GM18502 (cell line): ENCODE measurements at regions not wholly inside any gene's neighbourhood (a gene's known extent, or its start where the extent isn't known, plus 50 kb on each side); places are given as distances from the start of the nearest gene placed in this dataset.

Experiments used
- ATAC-seq: cut with Tn5 transposase; IDR thresholded peaks from one replicate; pipeline ENCODE4 v1.9.1; 2021; ENCODE audit warnings: mild to moderate bottlenecking; ENCODE audit not compliant: unreplicated experiment, poor library complexity

DNA sequence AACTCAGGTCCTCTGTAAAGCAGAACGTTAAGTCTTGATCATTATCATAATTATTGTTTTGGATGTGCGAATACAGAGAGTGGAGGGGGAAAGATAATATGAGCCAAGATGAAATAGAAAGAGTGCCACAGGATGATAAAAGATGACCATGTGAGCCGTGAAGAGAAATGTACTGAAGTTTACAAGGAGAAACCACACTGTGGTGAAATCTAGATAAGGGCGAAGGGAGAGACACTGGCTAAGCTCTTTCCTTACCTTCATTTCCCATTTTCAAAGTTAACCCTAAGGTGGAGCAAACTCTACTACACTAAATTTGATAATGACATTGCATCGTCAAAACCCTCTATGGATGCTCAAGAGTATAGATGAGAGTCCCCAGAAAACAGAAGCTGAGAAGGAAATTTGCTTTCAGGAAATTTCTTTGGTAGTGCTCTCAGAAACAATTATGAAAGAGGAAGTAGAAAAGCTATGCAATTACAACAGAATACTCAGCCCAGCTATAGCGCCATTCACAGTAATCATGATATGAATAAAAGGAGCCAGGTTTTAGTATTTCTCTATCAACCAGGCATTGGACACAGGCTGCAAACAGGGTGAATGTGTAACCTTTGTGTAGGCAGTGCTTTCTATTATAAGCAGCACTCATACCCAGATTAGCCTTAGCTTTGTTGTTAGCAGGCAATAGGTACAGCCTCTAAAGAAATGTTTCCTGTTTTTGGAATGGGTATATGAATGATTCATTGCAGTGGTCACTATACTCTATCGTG, 1080.7 kb downstream of the GRIK2 start:
- ATAC-seq = peak; percentile 45

DNA sequence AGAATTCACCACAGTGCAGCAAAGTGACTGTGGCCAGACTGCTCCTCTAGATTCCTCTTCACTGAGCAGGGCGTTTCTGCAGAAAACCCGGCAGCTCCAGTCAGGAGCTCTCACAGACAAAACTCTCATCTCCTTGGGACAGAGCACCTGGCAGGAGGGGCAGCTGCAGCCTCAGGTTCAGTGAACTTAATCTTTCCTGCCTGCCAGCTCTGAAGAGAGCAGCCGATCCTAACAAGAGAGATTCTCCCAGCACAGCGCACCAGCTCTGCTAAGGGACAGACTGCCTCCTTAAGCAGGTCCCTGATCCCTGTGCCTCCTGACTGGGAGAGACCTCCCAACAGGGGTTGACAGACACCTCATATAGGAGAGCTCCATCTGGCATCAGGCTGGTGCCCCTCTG, 1065.5 kb downstream of the GRIK2 start:
- no peak for ATAC-seq

DNA sequence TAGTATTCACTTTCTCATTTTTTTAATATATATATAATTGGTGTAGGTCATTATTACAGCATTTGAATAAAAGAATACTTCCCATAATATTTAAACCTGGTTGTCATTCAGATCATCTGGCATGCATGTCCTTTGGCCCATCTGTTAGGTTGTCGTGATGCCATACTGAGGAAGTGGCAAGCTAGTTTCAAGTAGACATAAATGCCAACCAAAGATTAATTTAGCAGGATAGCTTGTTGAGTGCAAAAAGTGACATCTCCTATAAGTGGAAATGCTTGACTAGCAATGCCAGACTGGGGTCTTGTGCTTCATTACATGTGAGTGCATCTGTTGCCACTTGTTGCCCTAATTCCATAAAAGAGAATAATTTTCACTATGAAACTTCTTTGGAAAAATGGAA, 1044.7 kb downstream of the GRIK2 start:
- no peak for ATAC-seq

DNA sequence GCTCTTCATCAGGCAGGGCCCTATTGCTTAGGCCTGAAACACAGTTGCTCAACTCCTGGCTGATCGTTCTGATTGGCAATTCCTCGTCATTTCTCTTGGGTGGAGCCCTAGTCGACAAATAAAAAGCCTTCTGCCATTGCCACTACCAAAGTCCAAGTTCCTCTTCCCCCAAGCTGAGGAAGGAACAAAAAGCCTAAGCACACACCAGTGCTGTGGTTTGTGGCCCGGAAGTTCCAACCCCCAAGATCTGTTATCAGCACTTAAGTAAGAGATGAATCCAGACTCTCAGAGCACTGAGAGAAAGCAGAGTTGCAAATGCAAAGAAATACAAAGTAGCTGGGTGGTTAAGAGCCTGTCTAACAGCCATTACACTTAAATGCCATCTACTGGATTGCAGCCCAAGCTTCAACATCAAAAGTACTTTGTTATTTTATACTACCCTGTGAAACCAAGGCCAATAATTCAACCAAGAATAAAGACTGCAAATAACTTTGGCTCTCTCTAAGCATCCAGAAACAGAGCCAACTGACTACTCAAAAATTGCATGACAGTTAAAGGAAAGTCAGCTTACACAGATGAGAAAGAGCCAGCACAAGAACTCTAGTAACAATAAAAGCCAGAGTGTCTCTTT, 1024.0 kb downstream of the GRIK2 start:
- ATAC-seq = no peak

DNA sequence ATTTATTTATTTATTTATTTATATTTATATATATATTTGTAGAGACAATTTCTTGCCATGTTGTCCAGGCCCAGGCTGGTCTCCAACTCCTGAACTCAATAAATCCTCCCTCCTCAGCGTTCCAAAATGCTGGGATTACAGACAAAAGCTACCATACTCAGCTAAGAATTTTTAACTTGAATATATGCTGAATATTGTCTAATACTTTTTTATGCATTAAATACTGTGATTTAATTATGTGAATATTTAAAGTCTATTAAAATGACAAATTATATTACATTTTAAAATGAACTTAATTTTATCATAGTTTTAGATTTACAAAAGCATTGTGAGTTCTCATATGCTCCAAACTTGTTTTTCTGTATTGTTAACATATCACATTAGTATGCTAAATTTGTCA, 1022.4 kb downstream of the GRIK2 start:
- ATAC-seq = no peak

DNA sequence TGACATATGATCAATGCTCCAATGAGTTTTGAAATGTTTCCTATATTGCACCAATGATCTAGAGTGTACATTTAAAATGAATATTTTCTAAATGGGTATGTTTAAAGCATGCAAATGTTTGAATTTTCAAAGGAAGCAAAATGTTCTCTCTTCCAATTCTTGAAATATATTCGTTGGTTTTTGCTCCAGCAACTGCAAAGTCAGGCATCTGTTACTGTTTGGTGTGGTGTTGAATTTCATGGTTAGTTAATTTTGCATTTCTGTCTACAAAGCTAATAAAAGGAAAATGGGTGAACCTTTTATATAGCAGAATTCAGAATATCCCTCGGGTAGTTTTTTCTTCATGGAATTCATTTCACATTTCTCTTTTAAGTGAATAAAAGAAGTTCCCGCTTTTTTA, 1018.3 kb downstream of the GRIK2 start:
- no peak for ATAC-seq

DNA sequence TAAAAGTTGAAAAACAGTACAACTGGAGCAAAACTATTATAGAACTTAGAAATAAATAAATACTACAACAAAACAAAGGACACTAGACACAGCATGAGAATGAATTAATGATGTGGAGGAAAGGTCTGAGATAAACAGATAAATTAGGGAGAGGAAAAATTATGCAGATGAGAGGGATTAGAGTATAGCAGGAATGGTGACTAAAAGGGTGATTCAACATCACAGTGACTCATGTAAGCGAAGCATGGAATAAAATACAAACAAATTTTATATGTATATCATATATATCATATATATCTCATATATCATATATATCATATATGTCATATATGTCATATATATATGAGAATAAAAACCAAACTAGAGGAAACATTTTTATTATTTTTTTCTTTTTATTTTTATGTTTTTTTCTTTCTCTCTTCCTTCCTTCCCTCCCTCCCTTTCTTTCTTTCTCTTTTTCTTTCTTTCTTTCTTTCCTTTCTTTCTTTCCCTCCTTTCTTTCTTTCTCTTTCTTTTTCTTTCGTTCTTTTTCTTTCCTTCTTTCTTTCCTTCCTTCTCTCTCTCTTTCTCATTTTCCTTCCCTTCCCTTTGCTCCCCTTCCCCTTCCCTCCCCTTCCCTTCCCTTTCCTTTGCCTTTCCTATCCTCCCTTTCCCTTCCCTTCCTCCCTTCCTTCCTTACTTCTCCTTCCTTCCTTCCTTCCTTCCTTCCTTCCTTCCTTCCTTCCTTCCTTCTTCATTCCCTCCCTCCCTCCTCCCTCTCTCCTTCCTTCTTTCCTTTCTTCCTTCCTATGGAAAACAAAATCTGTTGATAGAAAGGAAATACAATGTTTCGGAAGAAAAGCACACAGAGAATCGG, 1014.6 kb downstream of the GRIK2 start:
- no peak for ATAC-seq

DNA sequence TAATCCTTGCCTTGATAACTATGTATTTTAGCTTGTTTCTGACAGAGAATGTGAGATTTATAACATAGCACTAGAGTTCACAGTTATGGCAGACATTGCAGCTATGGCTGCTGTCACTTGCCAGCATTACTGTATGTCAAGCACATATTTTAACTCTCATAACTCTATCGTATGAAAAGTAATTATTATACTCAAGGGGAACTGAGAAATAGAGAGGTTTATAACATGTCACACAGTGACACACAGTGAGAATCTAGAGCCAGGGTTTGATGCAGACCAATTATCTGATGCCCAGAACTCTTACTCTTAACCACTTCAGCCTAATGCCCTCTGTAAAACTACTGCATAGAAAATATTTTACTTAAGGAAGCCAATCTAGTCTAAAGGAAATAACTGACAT, 1012.4 kb downstream of the GRIK2 start:
- no peak for ATAC-seq

DNA sequence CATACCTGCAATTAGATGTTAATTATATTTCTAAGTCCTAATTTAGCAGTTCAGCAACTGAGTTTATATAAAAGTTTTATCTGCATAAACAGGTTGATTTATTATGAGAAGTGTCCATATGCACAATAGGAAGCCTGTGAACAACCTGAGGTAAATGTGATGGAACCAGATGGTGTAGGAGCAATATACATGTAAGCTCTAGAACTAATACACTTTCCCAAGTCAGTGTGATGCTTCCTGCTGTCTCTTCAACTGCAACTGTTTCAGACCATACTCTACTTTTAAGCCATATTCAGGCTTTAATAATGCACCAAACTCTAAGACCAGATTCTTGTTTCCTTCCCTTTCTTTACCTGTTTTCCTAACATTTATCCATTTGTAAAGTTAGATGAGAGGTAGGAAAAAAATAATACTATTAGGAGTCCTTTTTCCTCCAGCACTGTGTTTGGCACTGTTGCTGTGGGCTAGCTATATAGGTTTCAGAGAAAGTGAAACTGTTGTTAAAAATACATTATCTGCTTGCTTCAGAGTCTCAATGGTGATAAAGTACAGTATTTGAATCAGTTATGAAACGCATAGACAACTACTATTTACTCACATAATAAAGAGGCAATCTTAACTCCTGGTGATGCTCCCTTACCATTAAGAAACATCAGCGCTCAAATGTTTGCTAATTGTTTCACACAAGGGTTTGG, 1009.3 kb downstream of the GRIK2 start:
- no peak for ATAC-seq

DNA sequence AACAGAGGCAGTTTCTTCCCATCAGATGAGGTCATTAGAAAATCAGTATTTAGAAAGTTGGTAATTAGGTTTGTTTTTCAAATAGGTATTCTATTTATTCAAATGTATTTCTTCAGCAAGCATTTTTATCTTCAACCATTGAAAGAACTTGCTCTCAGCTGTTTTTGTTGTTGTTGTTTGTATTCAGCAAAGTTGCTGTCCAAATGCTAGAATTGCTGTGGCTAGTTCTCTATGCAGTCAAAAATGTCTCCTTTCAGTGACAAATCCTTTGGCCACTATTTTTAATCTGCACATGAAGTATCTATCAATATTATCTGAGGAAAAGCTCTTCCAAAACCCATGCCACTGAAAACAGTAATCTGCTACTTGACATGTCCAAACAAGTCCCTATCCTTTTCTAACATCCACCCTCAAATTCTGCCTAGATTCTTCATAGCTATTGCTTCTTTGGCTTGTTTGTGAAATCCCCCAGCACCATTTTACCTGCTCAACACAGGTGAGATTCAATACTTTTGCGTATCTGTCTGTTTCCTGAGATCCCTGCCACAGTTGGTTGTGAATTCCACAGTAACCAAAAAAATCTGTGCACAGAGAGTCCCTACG, 1005.4 kb downstream of the GRIK2 start:
- no peak for ATAC-seq

DNA sequence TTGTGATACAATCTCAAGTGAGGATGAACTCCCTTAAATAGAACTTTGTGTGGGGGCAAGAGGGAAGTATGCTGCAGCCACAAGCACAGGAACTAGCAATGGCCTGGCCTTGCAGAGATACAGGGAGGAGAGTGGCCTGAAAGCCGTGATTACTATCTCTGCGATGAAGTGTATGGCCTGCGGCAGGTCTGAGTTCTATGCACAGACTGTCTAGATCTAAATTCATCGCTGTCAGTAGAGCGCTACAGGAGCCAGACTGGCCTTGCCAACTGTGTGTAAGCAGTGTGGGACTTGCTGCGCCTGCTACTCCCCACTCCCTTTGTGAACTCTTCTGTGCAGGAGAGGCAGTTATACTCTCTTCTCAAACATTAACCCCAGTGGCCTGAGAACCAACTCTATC, 997.0 kb downstream of the GRIK2 start:
- no peak for ATAC-seq

DNA sequence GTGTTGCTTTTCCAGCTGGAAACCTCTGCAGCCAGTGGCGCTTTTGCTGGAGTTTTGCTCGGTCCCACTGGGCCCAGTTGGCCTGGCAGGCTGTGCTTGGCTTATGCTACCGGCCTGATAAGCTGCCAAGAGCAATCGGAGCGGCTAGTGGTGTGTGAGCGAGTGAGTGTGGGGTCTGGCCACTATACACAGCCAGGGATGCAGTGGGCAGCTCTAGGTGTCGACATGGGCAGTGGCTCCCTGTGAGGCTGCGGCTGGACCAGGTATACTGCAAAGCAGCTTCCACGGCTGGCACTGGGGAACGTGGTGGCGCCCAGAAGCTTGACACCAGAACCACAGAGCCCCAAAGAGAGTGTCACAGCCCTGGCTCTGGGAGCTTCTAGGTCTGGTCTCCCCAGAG, 996.5 kb downstream of the GRIK2 start:
- no peak for ATAC-seq

DNA sequence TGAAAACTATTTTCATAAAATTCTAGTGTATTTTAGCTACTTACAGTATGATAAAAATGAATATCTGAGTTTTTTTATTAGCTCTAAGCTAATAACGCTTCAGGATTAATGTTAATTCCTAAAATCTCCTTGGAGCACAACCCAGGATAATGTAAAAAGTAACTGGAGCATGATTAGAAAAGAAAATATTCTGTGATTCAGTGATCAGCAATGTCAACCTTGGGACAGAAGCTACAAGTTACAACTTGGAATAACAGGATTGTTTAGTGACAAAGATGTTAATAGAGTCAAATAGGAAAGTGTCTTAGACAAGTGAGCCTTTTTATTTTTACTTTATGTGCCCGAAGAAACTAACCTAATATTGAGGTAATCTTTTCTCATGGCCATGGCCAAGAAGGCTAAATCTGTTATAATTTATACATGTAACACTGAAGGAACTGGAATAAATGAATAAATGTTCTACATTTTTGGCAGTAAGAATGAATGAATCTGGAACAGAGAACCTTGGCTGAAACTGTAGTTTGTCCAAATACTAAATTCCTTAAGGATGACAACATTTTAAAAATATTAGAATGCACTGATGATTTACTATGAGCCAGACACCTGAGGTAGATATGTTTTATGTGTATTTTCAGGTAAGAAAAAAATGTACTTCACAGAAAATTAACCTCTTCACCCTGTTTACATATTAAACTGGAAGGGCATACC, 994.0 kb downstream of the GRIK2 start:
- ATAC-seq = no peak

DNA sequence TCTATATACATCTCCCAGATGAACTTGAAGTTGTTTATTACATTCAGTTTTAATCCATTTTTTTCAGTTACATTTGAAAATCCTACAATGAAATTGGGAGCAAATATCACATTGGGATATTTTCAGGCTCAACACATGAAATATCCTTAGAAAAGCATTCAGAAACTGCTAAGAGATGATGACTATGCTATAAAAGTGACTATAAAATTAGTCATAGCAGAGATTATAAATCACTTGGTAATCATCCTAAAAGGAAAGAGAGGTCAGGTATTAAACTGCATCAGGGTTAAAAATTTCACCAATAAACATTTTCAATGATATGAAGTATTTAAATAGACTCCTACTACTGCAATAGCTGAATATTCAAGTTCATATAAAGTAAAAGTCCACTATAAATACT, 987.7 kb downstream of the GRIK2 start:
- no peak for ATAC-seq

DNA sequence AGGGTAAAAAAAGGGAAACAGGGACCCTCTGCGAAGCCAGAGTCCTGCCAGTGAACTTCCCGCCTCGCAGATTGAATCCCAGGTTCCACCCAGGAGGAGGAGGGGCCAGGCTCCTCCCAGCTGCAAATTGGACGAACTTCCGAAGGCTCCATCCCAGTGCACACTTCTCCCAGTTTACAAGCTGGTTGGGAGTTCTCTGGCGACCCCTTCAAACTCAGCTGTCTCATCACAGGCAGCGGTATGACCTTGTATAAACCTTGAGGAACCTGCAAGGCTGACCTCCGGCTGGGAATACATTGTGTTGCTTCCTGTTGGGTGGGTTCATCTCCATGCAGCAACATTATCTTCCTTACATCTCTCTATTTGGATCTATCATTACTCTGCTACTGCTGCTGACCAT, 962.7 kb downstream of the GRIK2 start:
- no peak for ATAC-seq

DNA sequence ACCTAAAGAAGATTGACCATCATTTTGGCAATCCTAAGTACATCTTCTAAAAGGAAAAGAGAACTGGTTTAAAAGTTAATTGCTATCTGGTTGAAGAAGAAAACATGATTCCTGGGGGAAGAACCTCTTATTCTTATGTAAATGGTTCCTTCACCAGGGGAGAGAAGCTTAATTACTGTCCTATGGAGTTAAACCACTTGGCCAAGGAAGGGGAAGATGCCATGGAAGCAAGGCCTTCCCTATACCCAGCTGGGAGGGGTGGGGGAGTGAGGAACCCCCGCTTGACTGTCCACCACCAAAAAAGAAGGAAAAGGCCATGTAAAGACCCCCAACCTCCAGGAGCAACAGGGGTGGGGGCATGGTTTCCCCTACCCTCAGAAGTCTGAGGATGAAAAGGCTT, 962.1 kb downstream of the GRIK2 start:
- ATAC-seq = no peak

DNA sequence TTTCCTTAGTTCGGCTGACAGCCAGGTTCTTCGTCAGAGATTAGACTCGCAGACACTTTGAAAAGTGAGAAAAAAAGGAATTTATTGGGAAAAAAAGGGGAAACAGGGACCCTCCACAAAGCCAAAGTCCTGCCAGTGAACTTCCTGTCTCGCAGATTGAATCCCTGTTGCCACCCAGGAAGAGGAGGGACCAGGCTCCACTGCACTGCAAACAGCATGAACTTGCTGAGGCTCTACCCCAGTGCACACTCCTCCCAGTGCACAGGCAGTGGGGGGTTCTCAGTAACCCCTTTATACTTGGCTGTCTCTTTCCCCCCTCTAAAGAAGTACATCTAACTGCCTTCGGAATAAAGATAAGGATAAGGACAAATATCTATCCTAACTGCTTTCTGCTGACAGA, 959.0 kb downstream of the GRIK2 start:
- no peak for ATAC-seq

DNA sequence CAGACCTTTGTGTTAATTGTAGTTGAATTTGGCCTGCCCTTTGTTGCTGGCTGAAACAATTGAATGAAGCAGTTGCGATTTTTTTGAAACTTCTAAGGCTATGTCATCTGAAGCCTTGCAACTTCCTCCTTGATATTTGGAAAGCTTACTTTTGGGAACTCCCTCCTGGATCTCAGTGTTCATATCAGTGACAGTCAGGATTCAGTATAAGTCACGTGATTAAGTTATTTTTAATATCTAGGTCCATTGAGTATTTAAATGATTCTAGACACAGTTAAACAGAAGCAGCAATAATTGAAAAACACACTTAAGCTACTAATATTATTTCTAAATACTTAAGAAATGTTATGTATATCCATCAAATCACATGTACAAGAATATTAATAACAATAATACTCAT, 951.3 kb downstream of the GRIK2 start:
- no peak for ATAC-seq

DNA sequence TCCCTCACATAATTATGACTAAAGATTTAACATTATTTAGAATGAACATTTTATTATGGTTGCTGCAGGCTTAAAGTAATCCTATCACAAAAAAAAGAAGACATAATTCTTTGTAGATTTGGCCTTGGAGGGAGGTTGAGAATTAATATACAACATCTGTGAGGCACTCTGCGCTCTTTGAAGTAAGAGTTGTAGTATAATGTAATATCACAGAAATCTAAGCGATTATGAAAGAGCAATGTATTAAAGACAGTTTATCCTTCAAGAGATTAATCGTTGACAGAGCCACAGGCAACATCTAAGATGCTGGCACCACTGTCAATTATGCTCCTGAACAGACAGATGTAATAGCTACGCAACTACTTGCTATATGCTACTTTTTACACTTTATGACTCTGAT, 946.8 kb downstream of the GRIK2 start:
- no peak for ATAC-seq

DNA sequence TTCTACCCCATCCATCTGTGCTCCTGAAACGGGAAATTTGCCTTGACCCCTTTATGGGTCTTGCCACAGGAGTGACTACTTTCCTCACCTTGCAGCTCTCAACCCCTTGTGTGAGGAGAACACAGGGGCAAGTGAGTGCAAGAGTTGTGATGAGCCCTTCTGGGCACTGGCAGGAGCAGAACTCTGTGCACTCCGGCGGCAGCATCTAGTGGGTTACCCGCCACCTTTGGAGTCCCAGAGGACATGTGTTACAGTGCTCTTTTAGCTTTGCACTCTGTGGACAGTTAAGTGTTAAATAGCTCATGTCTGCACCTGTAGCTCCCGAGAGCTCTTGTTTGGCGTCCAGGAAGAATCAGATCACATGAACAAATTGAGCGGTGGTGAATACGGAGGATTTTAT, 940.2 kb downstream of the GRIK2 start:
- no peak for ATAC-seq
